Loucy (cell line): ENCODE measurements at regions not wholly inside any gene's neighbourhood (a gene's known extent, or its start where the extent isn't known, plus 50 kb on each side); places are given as distances from the start of the nearest gene placed in this dataset.

Source experiments
- H2AFZ ChIP-seq: fragments of 200-600 bp; sonication (generic); 2 replicates; pipeline ENCODE4 v1.6.0; 2016; ENCODE audit warnings: antibody characterized with exemption, mild to moderate bottlenecking, low read length, moderate library complexity
- H3F3A ChIP-seq: fragments of 200-600 bp; 2 replicates; pipeline ENCODE4 v1.6.0; 2016; ENCODE audit warnings: antibody characterized with exemption, low read depth, mild to moderate bottlenecking
- H3K27me3 ChIP-seq: fragments of 200-600 bp; sonication (generic); 2 replicates; pipeline ENCODE4 v1.6.1; 2014; ENCODE audit warnings: low read length, mild to moderate bottlenecking; ENCODE audit not compliant: insufficient read depth, poor library complexity, severe bottlenecking
- H3K36me3 ChIP-seq: fragments of 200-600 bp; sonication (generic); 2 replicates; pipeline ENCODE4 v1.6.1; 2016; ENCODE audit warnings: low read length; ENCODE audit not compliant: insufficient read depth
- H3K4me1 ChIP-seq: fragments of 200-600 bp; sonication (generic); 2 replicates; pipeline ENCODE4 v1.5.1; 2014; ENCODE audit warnings: low read length, mild to moderate bottlenecking; ENCODE audit not compliant: insufficient read depth, poor library complexity, severe bottlenecking
- H3K4me2 ChIP-seq: fragments of 200-600 bp; sonication (generic); 2 replicates; pipeline ENCODE4 v1.6.0; 2014; ENCODE audit warnings: antibody characterized with exemption, low read length, low read depth, mild to moderate bottlenecking; ENCODE audit not compliant: poor library complexity, severe bottlenecking
- H3K4me3 ChIP-seq: fragments of 200-600 bp; sonication (generic); 2 replicates; pipeline ENCODE4 v1.5.1; 2014; ENCODE audit warnings: low read length, mild to moderate bottlenecking, mixed read lengths; ENCODE audit not compliant: poor library complexity, severe bottlenecking
- H3K79me2 ChIP-seq: fragments of 200-600 bp; sonication (generic); 2 replicates; pipeline ENCODE4 v1.6.1; 2014; ENCODE audit warnings: low read length; ENCODE audit not compliant: insufficient read depth
- H3K9ac ChIP-seq: fragments of 200-600 bp; sonication (generic); 2 replicates; pipeline ENCODE4 v1.6.0; 2014; ENCODE audit warnings: mild to moderate bottlenecking, low read depth, low read length, moderate library complexity; ENCODE audit not compliant: poor library complexity, severe bottlenecking
- H3K9me2 ChIP-seq: fragments of 200-600 bp; sonication (generic); replicated peaks from 2 replicates; pipeline ENCODE4 v1.6.1; 2016; ENCODE audit warnings: low read depth, low read length, mixed read lengths
- H3K9me3 ChIP-seq: fragments of 200-600 bp; sonication (generic); 2 replicates; pipeline ENCODE4 v1.6.1; 2014; ENCODE audit warnings: mild to moderate bottlenecking, antibody characterized with exemption, low read length, low read depth; ENCODE audit not compliant: insufficient read depth
- H4K20me1 ChIP-seq: fragments of 200-600 bp; sonication (generic); 2 replicates; pipeline ENCODE4 v1.6.0; 2014; ENCODE audit warnings: antibody characterized with exemption, low read length, mild to moderate bottlenecking; ENCODE audit not compliant: insufficient read depth, poor library complexity, severe bottlenecking
- CTCF ChIP-seq: fragments of 200-600 bp; sonication (generic); conservative IDR thresholded peaks from 2 replicates; pipeline ENCODE4 v1.5.1; 2014; ENCODE audit warnings: mild to moderate bottlenecking, antibody characterized with exemption, low read length
- EZH2phosphoT487 ChIP-seq: fragments of 200-600 bp; IDR thresholded peaks from 2 replicates; pipeline ENCODE4 v1.6.1; 2018; ENCODE audit warnings: antibody characterized with exemption, mild to moderate bottlenecking, moderate library complexity, borderline replicate concordance

DNA sequence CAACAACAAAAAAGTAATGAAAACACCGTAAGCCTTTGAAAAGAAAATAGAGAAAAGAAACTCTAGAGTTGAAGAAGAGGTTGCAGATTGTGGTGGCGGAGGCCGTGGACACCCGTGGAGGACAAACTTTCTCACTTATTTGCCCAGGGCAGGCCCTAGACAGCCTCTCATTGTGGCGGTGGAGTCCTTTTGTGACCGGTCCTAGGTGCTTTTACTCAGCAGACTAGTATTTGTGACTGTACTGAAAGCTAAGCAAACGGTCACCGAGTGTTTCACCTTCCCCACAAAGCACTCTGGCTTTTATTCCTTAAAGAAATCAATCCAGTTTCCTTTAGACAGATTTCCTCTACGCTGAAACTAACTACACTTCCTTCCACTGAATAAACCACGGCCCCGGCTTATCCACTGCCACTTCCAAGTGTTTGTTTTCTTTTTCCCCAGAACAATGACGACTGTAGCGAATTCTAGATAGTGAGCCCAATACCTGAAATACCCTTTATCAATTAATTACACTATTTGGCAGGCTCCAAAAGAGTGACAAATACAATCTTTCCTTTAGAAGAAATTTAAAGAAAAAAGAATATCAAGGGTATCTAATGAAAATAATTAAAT, 210.2 kb upstream of the TARS1 start:
- TF ChIP-seq CTCF (no peak), EZH2phosphoT487 (no peak)
- H2AFZ ChIP-seq: no peak overlapping the region

DNA sequence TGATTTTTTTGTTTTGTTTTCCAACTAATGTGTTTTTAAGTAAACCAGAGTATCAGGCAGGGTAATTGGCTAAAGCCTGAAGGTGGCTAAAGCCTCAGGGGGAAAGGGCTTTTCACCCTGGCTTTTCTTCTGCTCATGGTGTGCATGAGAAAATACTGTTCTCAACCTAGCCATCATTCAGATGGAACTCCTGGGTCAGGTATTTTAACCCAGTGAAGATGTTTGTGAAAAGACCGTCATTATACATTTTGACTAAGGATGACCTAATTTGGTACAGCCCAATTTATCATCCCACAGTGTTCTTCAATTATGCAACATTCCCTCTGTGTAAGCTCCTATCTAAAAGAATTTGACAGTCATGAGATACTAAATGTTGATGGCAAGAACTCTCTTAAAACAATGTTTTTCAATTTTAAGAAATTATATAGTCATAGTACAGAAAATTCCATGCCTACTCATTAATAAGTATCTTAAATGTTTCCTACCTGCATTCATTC, 209.5 kb upstream of the TARS1 start:
- Histone ChIP-seq H3K4me2 (no peak overlapping the region), H3K9me2 (no peaks in the 10 kb centered on the region), H2AFZ (no peak overlapping the region), H3F3A (no peaks in the 10 kb centered on the region), H3K27me3 (no peaks in the 10 kb centered on the region), H4K20me1 (no peaks in the 10 kb centered on the region), H3K9ac (no peak overlapping the region), H3K79me2 (no peaks in the 10 kb centered on the region), H3K4me3 (no peak overlapping the region), H3K4me1 (peaks cover 10% of the 10 kb centered on the region), H3K9me3 (no peaks in the 10 kb centered on the region; the same call in 1 of the 2 replicates), H3K36me3 (no peaks in the 10 kb centered on the region)
- no peak for TF ChIP-seq CTCF
- TF ChIP-seq EZH2phosphoT487: no peak

More for the DNA sequence above, 210.2 kb upstream of the TARS1 start:
- H3K9me2 ChIP-seq: no peaks in the 10 kb centered on the region
- no peak overlapping the region for H3K9ac ChIP-seq
- H3F3A ChIP-seq: no peaks in the 10 kb centered on the region
- H3K4me1 ChIP-seq: peaks cover 3% of the 10 kb centered on the region
- no peaks in the 10 kb centered on the region for H3K27me3 ChIP-seq
- no peaks in the 10 kb centered on the region for H3K36me3 ChIP-seq
- H3K4me3 ChIP-seq: no peak overlapping the region
- H3K79me2 ChIP-seq: no peaks in the 10 kb centered on the region
- no peak overlapping the region for H3K4me2 ChIP-seq
- H4K20me1 ChIP-seq: no peaks in the 10 kb centered on the region
- H3K9me3 ChIP-seq: no peaks in the 10 kb centered on the region; the same call in 1 of the 2 replicates

DNA sequence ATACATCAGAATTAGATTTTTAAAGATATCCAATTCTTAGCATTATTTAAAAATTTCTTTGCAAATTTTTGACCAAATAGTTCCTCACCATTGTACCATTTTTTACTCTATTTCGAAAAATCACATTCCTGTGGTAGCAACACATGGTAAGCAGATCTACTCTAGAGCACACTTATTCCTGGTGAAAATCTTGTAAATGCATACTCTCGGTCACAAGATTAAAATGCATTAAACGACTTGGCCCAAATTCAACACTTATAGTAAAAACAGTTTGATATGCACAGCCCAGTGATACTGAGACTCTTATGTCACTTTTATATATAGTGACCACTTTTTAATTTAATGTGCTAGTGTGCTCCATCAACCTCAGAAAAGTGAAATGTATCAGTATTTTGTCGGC, 208.8 kb upstream of the TARS1 start:
- no peak overlapping the region for H2AFZ ChIP-seq

More for the DNA sequence above, 208.8 kb upstream of the TARS1 start:
- H3F3A ChIP-seq: no peaks in the 10 kb centered on the region
- H3K4me3 ChIP-seq: no peak overlapping the region
- no peaks in the 10 kb centered on the region for H3K27me3 ChIP-seq
- no peaks in the 10 kb centered on the region for H3K36me3 ChIP-seq
- H3K4me1 ChIP-seq: peaks cover 13% of the 10 kb centered on the region
- H3K9me3 ChIP-seq: no peaks in the 10 kb centered on the region
- H3K9ac ChIP-seq: no peak overlapping the region
- TF ChIP-seq EZH2phosphoT487 (no peak), CTCF (no peak)
- H4K20me1 ChIP-seq: no peaks in the 10 kb centered on the region
- H3K9me2 ChIP-seq: no peaks in the 10 kb centered on the region
- H3K4me2 ChIP-seq: no peak overlapping the region
- H3K79me2 ChIP-seq: no peaks in the 10 kb centered on the region
